Keratinocyte (primary cell): ENCODE measurements at regions not wholly inside any gene's neighbourhood (a gene's known extent, or its start where the extent isn't known, plus 50 kb on each side); places are given as distances from the start of the nearest gene placed in this dataset.
A peak's percentile ranks its signal among the peaks of the same experiment; 100 is the strongest.

Experiments used
- DNase-seq: peaks from one replicate; pipeline ENCODE4 v3.0.0-alpha.2; 2011; ENCODE audit warnings: low read depth, missing footprints, low spot score
- FAIRE-seq: peaks from 2 replicates; lab custom pipeline; 2011; peaks lifted over from hg19 to GRCh38; lab: Jason Lieb, UNC
- H2AFZ ChIP-seq: 2 replicates; pipeline ENCODE4 v1.6.0; 2012; ENCODE audit warnings: low read length, control low read depth, inconsistent platforms; ENCODE audit not compliant: control insufficient read depth
- H3K27ac ChIP-seq: 2 replicates; pipeline ENCODE4 v1.5.1; 2011; ENCODE audit warnings: low read length; ENCODE audit not compliant: control insufficient read depth, insufficient read depth
- H3K27me3 ChIP-seq: 3 replicates; pipeline ENCODE4 v1.6.0; 2011; ENCODE audit warnings: low read length; ENCODE audit not compliant: control insufficient read depth, insufficient read depth; ENCODE audit errors: extremely low read depth
- H3K36me3 ChIP-seq, 2 experiments: 2 replicates in 1 of 2; 3 replicates in 1 of 2; pipeline ENCODE4 v1.5.1; 2011; ENCODE audit warnings: low read length in 2 of 2, mild to moderate bottlenecking in 1 of 2; ENCODE audit not compliant: control insufficient read depth in 2 of 2, insufficient read depth in 2 of 2; ENCODE audit errors: extremely low read depth in 1 of 2
- H3K4me1 ChIP-seq: 3 replicates; pipeline ENCODE4 v1.5.1; 2011; ENCODE audit warnings: low read length; ENCODE audit not compliant: control insufficient read depth, insufficient read depth; ENCODE audit errors: extremely low read depth
- H3K4me2 ChIP-seq: 3 replicates; pipeline ENCODE4 v1.6.0; 2011; ENCODE audit warnings: low read depth, low read length; ENCODE audit not compliant: control insufficient read depth, insufficient read depth; ENCODE audit errors: extremely low read depth
- H3K4me3 ChIP-seq, 3 experiments: fragments of 200-600 bp in 1 of 3; sonication (generic) in 1 of 3; 2 replicates in 2 of 3; 3 replicates in 1 of 3; pipeline ENCODE4 v1.5.1; 2011 to 2016; ENCODE audit warnings: low read length in 3 of 3, mild to moderate bottlenecking in 3 of 3, control low read depth in 2 of 3, inconsistent platforms in 1 of 3, low read depth in 1 of 3, mixed read lengths in 1 of 3, mixed run types in 1 of 3, moderate library complexity in 1 of 3; ENCODE audit not compliant: control insufficient read depth in 2 of 3, insufficient read depth in 2 of 3; ENCODE audit errors: extremely low read depth in 1 of 3
- H3K79me2 ChIP-seq: 2 replicates; pipeline ENCODE4 v1.6.0; 2012; ENCODE audit warnings: low read length; ENCODE audit not compliant: control insufficient read depth, insufficient read depth
- H3K9ac ChIP-seq: 3 replicates; pipeline ENCODE4 v1.6.0; 2011; ENCODE audit warnings: low read length; ENCODE audit not compliant: control insufficient read depth, insufficient read depth; ENCODE audit errors: extremely low read depth
- H3K9me1 ChIP-seq: 3 replicates; pipeline ENCODE4 v1.6.0; 2011; ENCODE audit warnings: low read length; ENCODE audit not compliant: control insufficient read depth, insufficient read depth; ENCODE audit errors: extremely low read depth
- H3K9me3 ChIP-seq: 2 replicates; pipeline ENCODE4 v1.5.1; 2012; ENCODE audit warnings: low read depth, low read length; ENCODE audit not compliant: control insufficient read depth
- H4K20me1 ChIP-seq: 3 replicates; pipeline ENCODE4 v1.6.0; 2011; ENCODE audit warnings: low read length; ENCODE audit not compliant: control insufficient read depth, insufficient read depth; ENCODE audit errors: extremely low read depth
- CTCF ChIP-seq, 3 experiments: IDR thresholded peaks in 1 of 3; conservative IDR thresholded peaks in 1 of 3; optimal IDR thresholded peaks in 1 of 3; 2 replicates in 2 of 3; 3 replicates in 1 of 3; pipeline versions ENCODE3 to v1.5.1; 2011; ENCODE audit warnings: low read length in 3 of 3, mild to moderate bottlenecking in 3 of 3, moderate library complexity in 2 of 3, control low read depth in 1 of 3, inconsistent platforms in 1 of 3; ENCODE audit not compliant: insufficient read depth in 2 of 3; ENCODE audit errors: extremely low read depth in 1 of 3
- EZH2 ChIP-seq: IDR thresholded peaks from one replicate; pipeline ENCODE4 v1.6.1; 2012; ENCODE audit warnings: inconsistent platforms, mild to moderate bottlenecking, low read length, moderate library complexity
- dilution Hi-C: fragments of 300-500 bp; cut with MboI; formaldehyde crosslinking; loops from one replicate; pipeline ENCODE4 v1.7.0; 2020; ENCODE audit warnings: low sequenced_read_pairs; ENCODE audit not compliant: extremely low pct_ligation_motif_present

GRCh38 chr11:27770576-27770975 lies 70.3 kb upstream of the BDNF start:
- H3K9ac ChIP-seq, result no peak overlapping the region
- no peak overlapping the region for H3K4me2 ChIP-seq
- no peak for TF ChIP-seq CTCF (optimal IDR thresholded peaks at IDR 0.05 in 1 of 3, IDR thresholded peaks at IDR 0.05 in 1 of 3, conservative IDR thresholded peaks at IDR 0.05 in 1 of 3; ENCODE audit: extremely low read depth in 1 of 3, insufficient read depth in 2 of 3, low read length in 3 of 3)
- no peak for TF ChIP-seq EZH2
- FAIRE-seq (peak; percentile 62), DNase-seq (no peak)
- dilution Hi-C loops, result no loop called here
- no peaks in the 10 kb centered on the region for H3K9me3 ChIP-seq
- H3K79me2 ChIP-seq, result no peaks in the 10 kb centered on the region
- no peak overlapping the region for H2AFZ ChIP-seq
- no peak overlapping the region for H3K27ac ChIP-seq
- H3K36me3 ChIP-seq, result no peaks in the 10 kb centered on the region
- H3K4me3 ChIP-seq, result no peak overlapping the region
- H3K9me1 ChIP-seq, result no peaks in the 10 kb centered on the region
- peaks cover 6% of the 10 kb centered on the region for H3K4me1 ChIP-seq
- H3K27me3 ChIP-seq, result no peaks in the 10 kb centered on the region
- no peaks in the 10 kb centered on the region for H4K20me1 ChIP-seq

- TF ChIP-seq EZH2 (no peak), CTCF (optimal IDR thresholded peaks at IDR 0.05 in 1 of 3, IDR thresholded peaks at IDR 0.05 in 1 of 3, conservative IDR thresholded peaks at IDR 0.05 in 1 of 3; ENCODE audit: extremely low read depth in 1 of 3, insufficient read depth in 2 of 3, low read length in 3 of 3) (no peak)
- no peak for FAIRE-seq
These were observed 63.5 kb upstream of the BDNF start for GRCh38 chr11:27763736-27764135.

More at GRCh38 chr11:27763736-27764135, 63.5 kb upstream of the BDNF start:
- Histone ChIP-seq H4K20me1 (no peaks in the 10 kb centered on the region), H2AFZ (no peak overlapping the region), H3K4me1 (no peaks in the 10 kb centered on the region), H3K79me2 (no peaks in the 10 kb centered on the region), H3K4me2 (no peak overlapping the region), H3K9me1 (no peaks in the 10 kb centered on the region), H3K9me3 (no peaks in the 10 kb centered on the region), H3K27me3 (no peaks in the 10 kb centered on the region), H3K27ac (no peak overlapping the region), H3K36me3 (no peaks in the 10 kb centered on the region), H3K4me3 (no peak overlapping the region), H3K9ac (no peak overlapping the region)
- dilution Hi-C loops, result no loop called here
- no peak for DNase-seq
